ENCODE measurements at regions not wholly inside any gene's neighbourhood (a gene's known extent, or its start where the extent isn't known, plus 50 kb on each side); places are given as distances from the start of the nearest gene placed in this dataset.

GRCh38 chr14:37678916-37679315 lies 83.5 kb downstream of the TTC6 start:
- TF ChIP-seq CTCF (conservative IDR thresholded peaks at IDR 0.05; ENCODE audit: low read length): no peak
- TF ChIP-seq EZH2phosphoT487 (IDR thresholded peaks at IDR 0.05; ENCODE audit: borderline replicate concordance): no peak

All from Loucy (cell line).